H1 (cell line): ENCODE measurements at regions not wholly inside any gene's neighbourhood (a gene's known extent, or its start where the extent isn't known, plus 50 kb on each side); places are given as distances from the start of the nearest gene placed in this dataset.

Source experiments
- CTCF ChIA-PET: fragments of 300-600 bp; sonication (Branson Sonifier 250); formaldehyde crosslinking; loops from one replicate; lab custom pipeline; 2021; ENCODE audit not compliant: partially characterized antibody; lab: Charles Lee
- POLR2A ChIA-PET: fragments of 300-600 bp; sonication (Branson Sonifier 250); formaldehyde crosslinking; loops from one replicate; lab custom pipeline; 2021; ENCODE audit warnings: inconsistent platforms; ENCODE audit not compliant: partially characterized antibody; lab: Charles Lee
- DNase-seq, 2 experiments: peaks; one replicate each; pipeline versions ENCODE4 v3.0.0 to v3.0.0-alpha.2; 2010 to 2022; ENCODE audit warnings: low spot score in 2 of 2, low read depth in 1 of 2, mixed read lengths in 1 of 2
- FAIRE-seq: peaks from 2 replicates; lab custom pipeline; 2011; peaks lifted over from hg19 to GRCh38; lab: Jason Lieb, UNC
- H2AFZ ChIP-seq: 2 replicates; pipeline ENCODE4 v1.8.1; 2012; ENCODE audit warnings: low read length, inconsistent platforms
- H2AK5ac ChIP-seq: 2 replicates; pipeline ENCODE4 v1.6.1; 2013; ENCODE audit warnings: low read depth, low read length
- H2BK120ac ChIP-seq: replicated peaks from 2 replicates; pipeline ENCODE3; 2013; ENCODE audit warnings: low read depth, low read length, inconsistent platforms
- H2BK12ac ChIP-seq: 2 replicates; pipeline ENCODE4 v1.6.1; 2013; ENCODE audit warnings: low read depth, low read length
- H2BK15ac ChIP-seq: 2 replicates; pipeline ENCODE4 v1.6.1; 2013; ENCODE audit warnings: low read length
- H2BK20ac ChIP-seq: 2 replicates; pipeline ENCODE4 v1.6.1; 2013; ENCODE audit warnings: low read length
- H2BK5ac ChIP-seq: 2 replicates; pipeline ENCODE4 v1.6.1; 2013; ENCODE audit warnings: low read depth, low read length
- H3K14ac ChIP-seq: 2 replicates; pipeline ENCODE4 v1.6.1; 2013; ENCODE audit warnings: inconsistent platforms; ENCODE audit not compliant: insufficient read length
- H3K18ac ChIP-seq: 2 replicates; pipeline ENCODE4 v1.6.1; 2013; ENCODE audit warnings: low read length; ENCODE audit errors: extremely low read depth
- H3K23ac ChIP-seq: 2 replicates; pipeline ENCODE4 v1.6.1; 2013; ENCODE audit warnings: inconsistent platforms; ENCODE audit not compliant: insufficient read length
- H3K23me2 ChIP-seq: 2 replicates; pipeline ENCODE4 v1.6.1; 2013; ENCODE audit warnings: low read depth, low read length
- H3K27ac ChIP-seq: 2 replicates; pipeline ENCODE4 v1.6.1; 2011; ENCODE audit warnings: low read depth, low read length, inconsistent platforms
- H3K27me3 ChIP-seq, 4 experiments: replicated peaks in 1 of 4; 1 replicate in 1 of 4; 2 replicates in 3 of 4; pipeline versions ENCODE4 v1.6.1 to v1.8.1; 2011 to 2013; ENCODE audit warnings: low read length in 3 of 4, mild to moderate bottlenecking in 3 of 4, inconsistent platforms in 2 of 4, mixed read lengths in 2 of 4, moderate library complexity in 1 of 4; ENCODE audit not compliant: control insufficient read depth in 3 of 4, insufficient read depth in 3 of 4; ENCODE audit errors: extremely low read depth in 1 of 4
- H3K36me3 ChIP-seq, 4 experiments: 2 replicates each; pipeline versions ENCODE4 v1.6.1 to v1.8.1; 2011 to 2013; ENCODE audit warnings: mild to moderate bottlenecking in 4 of 4, low read length in 3 of 4, moderate library complexity in 2 of 4, control low read depth in 1 of 4, inconsistent platforms in 1 of 4; ENCODE audit not compliant: insufficient read depth in 4 of 4, control insufficient read depth in 2 of 4
- H3K4ac ChIP-seq: replicated peaks from 2 replicates; pipeline ENCODE3; 2013; ENCODE audit warnings: low read length, low read depth, mixed read lengths, inconsistent platforms; ENCODE audit not compliant: insufficient read length
- H3K4me1 ChIP-seq, 4 experiments: replicated peaks in 1 of 4; 1 replicate in 1 of 4; 2 replicates in 3 of 4; pipeline versions ENCODE4 v1.6.1 to v1.8.1; 2011 to 2013; ENCODE audit warnings: low read length in 3 of 4, inconsistent platforms in 2 of 4, mixed read lengths in 1 of 4; ENCODE audit not compliant: insufficient read depth in 4 of 4, control insufficient read depth in 3 of 4
- H3K4me2 ChIP-seq, 2 experiments: 2 replicates each; pipeline versions ENCODE4 v1.6.1 to v1.8.1; 2011 to 2013; ENCODE audit warnings: low read depth in 2 of 2, low read length in 2 of 2, control low read depth in 1 of 2, inconsistent platforms in 1 of 2, mild to moderate bottlenecking in 1 of 2; ENCODE audit not compliant: insufficient read depth in 1 of 2
- H3K4me3 ChIP-seq, 4 experiments: fragments of 200-600, 300-600 bp in 1 of 4; sonication (generic), shearing (Covaris generic), sonication (Bioruptor Twin) in 1 of 4; 2 replicates each; pipeline versions ENCODE4 v1.5.1 to v1.8.1; 2011 to 2016; ENCODE audit warnings: low read length in 4 of 4, low read depth in 3 of 4, control low read depth in 2 of 4, inconsistent platforms in 2 of 4, mild to moderate bottlenecking in 2 of 4, mixed read lengths in 1 of 4, moderate library complexity in 1 of 4; ENCODE audit not compliant: insufficient read depth in 2 of 4; ENCODE audit errors: extremely low read depth in 1 of 4
- H3K56ac ChIP-seq: replicated peaks from 2 replicates; pipeline ENCODE3; 2013; ENCODE audit warnings: low read depth, mild to moderate bottlenecking, mixed read lengths, low read length, inconsistent platforms; ENCODE audit not compliant: insufficient read length
- H3K79me1 ChIP-seq: 2 replicates; pipeline ENCODE4 v1.6.1; 2013; ENCODE audit warnings: low read depth, low read length, control low read depth
- H3K79me2 ChIP-seq, 2 experiments: 2 replicates each; pipeline versions ENCODE4 v1.6.1 to v1.8.1; 2012 to 2013; ENCODE audit warnings: low read length in 2 of 2, mild to moderate bottlenecking in 2 of 2, inconsistent platforms in 1 of 2; ENCODE audit not compliant: insufficient read depth in 2 of 2, control insufficient read depth in 1 of 2
- H3K9ac ChIP-seq, 4 experiments: replicated peaks in 1 of 4; 1 replicate in 1 of 4; 2 replicates in 3 of 4; pipeline versions ENCODE4 v1.6.1 to v1.8.1; 2011 to 2013; ENCODE audit warnings: low read depth in 3 of 4, low read length in 3 of 4, control low read depth in 2 of 4, mild to moderate bottlenecking in 2 of 4, moderate library complexity in 2 of 4, inconsistent platforms in 1 of 4; ENCODE audit errors: extremely low read depth in 1 of 4
- H3K9me3 ChIP-seq, 2 experiments: 2 replicates each; pipeline versions ENCODE4 v1.6.1 to v1.8.1; 2012 to 2013; ENCODE audit warnings: mild to moderate bottlenecking in 2 of 2, moderate library complexity in 2 of 2, control low read depth in 1 of 2, inconsistent platforms in 1 of 2, low read depth in 1 of 2, low read length in 1 of 2, mixed read lengths in 1 of 2; ENCODE audit not compliant: insufficient read depth in 2 of 2
- H4K20me1 ChIP-seq, 2 experiments: replicated peaks in 1 of 2; 2 replicates each; pipeline versions ENCODE3 to v1.8.1; 2011 to 2013; ENCODE audit warnings: inconsistent platforms in 2 of 2, low read length in 2 of 2, mild to moderate bottlenecking in 1 of 2; ENCODE audit not compliant: insufficient read depth in 2 of 2, control insufficient read depth in 1 of 2
- H4K5ac ChIP-seq: 2 replicates; pipeline ENCODE4 v1.6.1; 2013; ENCODE audit warnings: low read length, low read depth, mixed read lengths, inconsistent platforms; ENCODE audit not compliant: insufficient read length
- H4K8ac ChIP-seq: 2 replicates; pipeline ENCODE4 v1.8.0; 2013; ENCODE audit warnings: mild to moderate bottlenecking, moderate library complexity, low read length, inconsistent platforms; ENCODE audit not compliant: insufficient read depth; ENCODE audit errors: extremely low read depth
- H4K91ac ChIP-seq: replicated peaks from 2 replicates; pipeline ENCODE3; 2013; ENCODE audit warnings: low read length, mixed read lengths, inconsistent platforms; ENCODE audit not compliant: insufficient read length
- BACH1 ChIP-seq: IDR thresholded peaks from 2 replicates; pipeline ENCODE4 v1.6.1; 2012; ENCODE audit warnings: low read length, improper control_type of control experiment
- CBX8 ChIP-seq: fragments of 300-800, 300-1000 bp; sonication (generic); IDR thresholded peaks from 2 replicates; pipeline ENCODE4 v1.7.1; 2016; ENCODE audit warnings: low read depth, low read length, borderline replicate concordance
- CHD2 ChIP-seq: IDR thresholded peaks from 2 replicates; pipeline ENCODE4 v1.6.1; 2012; ENCODE audit warnings: low read length, improper control_type of control experiment
- FOSL1 ChIP-seq: IDR thresholded peaks from 2 replicates; pipeline ENCODE4 v1.6.1; 2011; ENCODE audit warnings: mild to moderate bottlenecking, low read depth, low read length, moderate library complexity; ENCODE audit not compliant: insufficient read depth
- KDM5A ChIP-seq: fragments of 200-600 bp; IDR thresholded peaks from 2 replicates; pipeline ENCODE4 v1.7.1; 2012; ENCODE audit warnings: mild to moderate bottlenecking, low read length, inconsistent platforms, mixed read lengths
- MAFK ChIP-seq: IDR thresholded peaks from 2 replicates; pipeline ENCODE4 v1.6.1; 2012; ENCODE audit warnings: low read depth, mild to moderate bottlenecking, improper control_type of control experiment, low read length
- NRF1 ChIP-seq: IDR thresholded peaks from 2 replicates; pipeline ENCODE4 v1.6.1; 2011; ENCODE audit warnings: mild to moderate bottlenecking, low read depth, low read length, improper control_type of control experiment
- POLR2AphosphoS5 ChIP-seq: IDR thresholded peaks from 2 replicates; pipeline ENCODE4 v1.6.1; 2011; ENCODE audit warnings: low read depth, low read length
- POU5F1 ChIP-seq: IDR thresholded peaks from 2 replicates; pipeline ENCODE4 v1.6.1; 2011; ENCODE audit warnings: low read depth, mild to moderate bottlenecking, low read length, moderate library complexity
- RXRA ChIP-seq: IDR thresholded peaks from 2 replicates; pipeline ENCODE4 v1.6.1; 2011; ENCODE audit warnings: low read depth, mild to moderate bottlenecking, low read length, moderate library complexity; ENCODE audit not compliant: insufficient read depth
- SAP30 ChIP-seq: fragments of 300-600 bp; sonication (generic); IDR thresholded peaks from 2 replicates; pipeline ENCODE4 v1.7.1; 2012; ENCODE audit warnings: low read length, moderate library complexity, mild to moderate bottlenecking, inconsistent platforms; ENCODE audit not compliant: insufficient read depth, insufficient replicate concordance
- SIRT6 ChIP-seq: IDR thresholded peaks from one replicate; pipeline ENCODE4 v1.7.1; 2012; ENCODE audit warnings: low read length, inconsistent platforms
- SP1 ChIP-seq: IDR thresholded peaks from 2 replicates; pipeline ENCODE4 v1.6.1; 2011; ENCODE audit warnings: low read depth, low read length
- SP4 ChIP-seq: IDR thresholded peaks from 2 replicates; pipeline ENCODE4 v1.6.1; 2012; ENCODE audit warnings: low read length, inconsistent platforms
- SRF ChIP-seq: IDR thresholded peaks from 2 replicates; pipeline ENCODE4 v1.6.1; 2011; ENCODE audit warnings: mild to moderate bottlenecking, low read depth, low read length, moderate library complexity
- TAF1 ChIP-seq: IDR thresholded peaks from 2 replicates; pipeline ENCODE4 v1.6.1; 2011; ENCODE audit warnings: mild to moderate bottlenecking, low read depth, low read length
- TAF7 ChIP-seq: optimal IDR thresholded peaks from 2 replicates; pipeline ENCODE3; 2011; ENCODE audit warnings: low read depth, mild to moderate bottlenecking, inconsistent platforms, low read length, moderate library complexity, borderline replicate concordance
- ZNF274 ChIP-seq: IDR thresholded peaks from 2 replicates; pipeline ENCODE4 v1.7.0; 2012; ENCODE audit warnings: low read length, borderline replicate concordance; ENCODE audit errors: extremely low read depth
- WGBS, 2 experiments: shearing (Covaris generic) in 1 of 2; methylation state at CpG; one replicate each; pipeline versions ENCODE4 v1.1.6 to v1.1.7; 2013 to 2015; ENCODE audit warnings: low lambda C conversion rate in 2 of 2, mixed read lengths in 2 of 2, inconsistent platforms in 1 of 2, low coverage in 1 of 2, missing lambda C conversion rate in 1 of 2; ENCODE audit not compliant: insufficient replicate concordance in 2 of 2, insufficient coverage in 1 of 2, insufficient read length in 1 of 2; ENCODE audit errors: extremely low coverage in 1 of 2, missing lambda C conversion rate in 1 of 2; 5-methylcytosine and 5-hydroxymethylcytosine counted together

- Histone ChIP-seq H3K18ac (no peak overlapping the region), H3K9ac (no peak overlapping the region), H4K20me1 (no peaks in the 10 kb centered on the region), H3K27ac (no peak overlapping the region), H3K27me3 (no peaks in the 10 kb centered on the region), H2BK5ac (no peak overlapping the region), H3K23ac (no peak overlapping the region), H3K4me2 (no peak overlapping the region), H4K5ac (no peak overlapping the region), H3K4me1 (no peaks in the 10 kb centered on the region), H2BK20ac (no peak overlapping the region), H3K4ac (no peak overlapping the region), H3K14ac (no peak overlapping the region), H3K36me3 (no peaks in the 10 kb centered on the region), H2BK12ac (no peak overlapping the region), H3K79me1 (no peaks in the 10 kb centered on the region), H4K91ac (no peak overlapping the region), H2BK120ac (no peak overlapping the region), H2BK15ac (no peak overlapping the region), H3K79me2 (no peaks in the 10 kb centered on the region), H2AK5ac (no peak overlapping the region), H3K23me2 (no peaks in the 10 kb centered on the region), H2AFZ (no peak overlapping the region), H3K56ac (no peak overlapping the region), H4K8ac (no peak overlapping the region), H3K4me3 (no peak overlapping the region), H3K9me3 (no peaks in the 10 kb centered on the region)
- CTCF ChIA-PET = no interaction called here
- no peak for FAIRE-seq
- no peak for DNase-seq
- 48% methylated on average over 2 of the region's 2 CpGs; no CpG with 5 or more reads in 1 of the 2 experiments for WGBS, 2 experiments
- POLR2A ChIA-PET = no interaction called here
- TF ChIP-seq BACH1 (no peak), ZNF274 (no peak), TAF1 (no peak), POU5F1 (no peak), SRF (no peak), RXRA (no peak), FOSL1 (no peak), SP1 (no peak), SAP30 (no peak), CBX8 (no peak), SIRT6 (no peak), MAFK (no peak), POLR2AphosphoS5 (no peak), SP4 (no peak), KDM5A (no peak), CHD2 (no peak), TAF7 (no peak), NRF1 (no peak)
These were observed 904.3 kb downstream of the METTL15 start for GRCh38 chr11:29012507-29012906.
